K562 (cell line): ENCODE measurements at regions not wholly inside any gene's neighbourhood (a gene's known extent, or its start where the extent isn't known, plus 50 kb on each side); places are given as distances from the start of the nearest gene placed in this dataset.

ENCODE experiments used
- CCAR2 ChIP-seq: fragments of 200-400 bp; formaldehyde crosslinking; IDR thresholded peaks from 2 replicates; pipeline ENCODE4 v1.6.1; 2017; ENCODE audit warnings: mild to moderate bottlenecking, low read depth, low read length
- CHAMP1 ChIP-seq: fragments of 450-650 bp; IDR thresholded peaks from 2 replicates; pipeline ENCODE4 v1.6.1; 2016; ENCODE audit warnings: mild to moderate bottlenecking
- FOS ChIP-seq: IDR thresholded peaks from 3 replicates; pipeline ENCODE4 v1.6.1; 2011; ENCODE audit not compliant: insufficient read length; ENCODE audit errors: extremely low read depth
- FOXO4 ChIP-seq: fragments of 450-650 bp; formaldehyde crosslinking; IDR thresholded peaks from 2 replicates; pipeline ENCODE4 v1.4.0; 2020; ENCODE audit warnings: mild to moderate bottlenecking, moderate library complexity
- FUS ChIP-seq: fragments of 200-400 bp; formaldehyde crosslinking; optimal IDR thresholded peaks from 2 replicates; pipeline ENCODE3; 2017; ENCODE audit warnings: low read depth, low read length
- GABPA ChIP-seq: fragments of 200-800 bp; sonication (Bioruptor generic); conservative IDR thresholded peaks from 2 replicates; pipeline ENCODE4 v1.6.1; 2016; ENCODE audit warnings: low read depth, missing genetic modification characterization, missing compliant biosample characterization
- ILK ChIP-seq: fragments of 450-650 bp; IDR thresholded peaks from 2 replicates; pipeline ENCODE4 v1.6.1; 2016; ENCODE audit warnings: missing genetic modification characterization, low read depth, mild to moderate bottlenecking, missing compliant biosample characterization, moderate library complexity, borderline replicate concordance
- MEF2D ChIP-seq: conservative IDR thresholded peaks from 2 replicates; pipeline ENCODE4 v1.6.1; 2016; ENCODE audit warnings: low read depth, missing genetic modification characterization, missing compliant biosample characterization
- NELFE ChIP-seq: IDR thresholded peaks from 2 replicates; pipeline ENCODE4 v1.6.1; 2011; ENCODE audit warnings: mild to moderate bottlenecking; ENCODE audit not compliant: insufficient read depth, insufficient read length
- RFX7 ChIP-seq: fragments of 250-450 bp; sonication (Bioruptor Pico); IDR thresholded peaks from 2 replicates; pipeline ENCODE4 v1.5.1; 2021; ENCODE audit warnings: mild to moderate bottlenecking
- SMAD1 ChIP-seq: fragments of 150-350 bp; IDR thresholded peaks from 2 replicates; pipeline ENCODE4 v1.6.1; 2014; ENCODE audit warnings: low read length, low read depth; ENCODE audit not compliant: partially characterized antibody
- SNAPC5 ChIP-seq: fragments of 250-450 bp; sonication (Bioruptor Pico); IDR thresholded peaks from 2 replicates; pipeline ENCODE4 v1.8.0; 2021; ENCODE audit warnings: moderate library complexity, mild to moderate bottlenecking, inconsistent platforms
- ZBTB7A ChIP-seq: IDR thresholded peaks from 2 replicates; pipeline ENCODE4 v1.6.1; 2011; ENCODE audit warnings: low read depth, mild to moderate bottlenecking, low read length, moderate library complexity, borderline replicate concordance; ENCODE audit not compliant: control insufficient read depth
- ZNF592 ChIP-seq: fragments of 450-650 bp; IDR thresholded peaks from 2 replicates; pipeline ENCODE4 v1.6.1; 2017; ENCODE audit warnings: antibody characterized with exemption, mild to moderate bottlenecking

GRCh38 chr1:143720087-143721023 is 251.4 kb downstream of the FAM72C start (continued):
- TF ChIP-seq ZNF592 (no peak), NELFE (no peak), SNAPC5 (peak; percentile 69), FOXO4 (CRISPR knock-in tag) (peak; percentile 27; the same call in 1 of the 2 replicates), CHAMP1 (no peak), RFX7 (CRISPR knock-in tag) (peak; percentile 43; the same call in 1 of the 2 replicates), GABPA (tag) (peak; percentile 91), FOS (no peak), FUS (no peak), MEF2D (tag) (no peak), CCAR2 (no peak), ZBTB7A (no peak), SMAD1 (peak; percentile 70), ILK (tag) (no peak)
